Aorta (tissue), 5 donors: ENCODE measurements at regions not wholly inside any gene's neighbourhood (a gene's known extent, or its start where the extent isn't known, plus 50 kb on each side); places are given as distances from the start of the nearest gene placed in this dataset.

ENCODE experiments used
- ATAC-seq: fragments of 200-7000 bp; cut with Tn5 transposase; one replicate; pipeline ENCODE4 v1.9.1; 2022; ENCODE audit warnings: moderate library complexity; ENCODE audit not compliant: low FRiP score
- DNase-seq, 2 donors: peaks; one replicate each; pipeline ENCODE4 v3.0.0-alpha.2; 2020
- H3K27ac ChIP-seq, 2 donors: one replicate each; pipeline ENCODE4 v1.5.1; 2013; ENCODE audit warnings: low read length in 2 of 2, mild to moderate bottlenecking in 2 of 2, moderate library complexity in 2 of 2, control low read depth in 1 of 2, inconsistent platforms in 1 of 2, low read depth in 1 of 2
- H3K27me3 ChIP-seq, 2 donors: one replicate each; pipeline ENCODE4 v1.6.1; 2013; ENCODE audit warnings: control low read depth in 1 of 2, low read length in 1 of 2, mild to moderate bottlenecking in 1 of 2, moderate library complexity in 1 of 2; ENCODE audit not compliant: insufficient read depth in 2 of 2, control insufficient read depth in 1 of 2
- H3K36me3 ChIP-seq, 2 donors: one replicate each; pipeline ENCODE4 v1.6.1; 2013; ENCODE audit warnings: control low read depth in 1 of 2, low read length in 1 of 2, mild to moderate bottlenecking in 1 of 2; ENCODE audit not compliant: insufficient read depth in 2 of 2, control insufficient read depth in 1 of 2
- H3K4me1 ChIP-seq, 2 donors: one replicate each; pipeline ENCODE4 v1.6.1; 2013; ENCODE audit warnings: low read length in 2 of 2, control low read depth in 1 of 2, mild to moderate bottlenecking in 1 of 2, moderate library complexity in 1 of 2; ENCODE audit not compliant: insufficient read depth in 2 of 2, control insufficient read depth in 1 of 2
- H3K4me3 ChIP-seq, 2 donors: one replicate each; pipeline ENCODE4 v1.5.1; 2013; ENCODE audit warnings: low read length in 2 of 2, control low read depth in 1 of 2, mild to moderate bottlenecking in 1 of 2
- H3K9me3 ChIP-seq: one replicate; pipeline ENCODE4 v1.6.1; 2013; ENCODE audit warnings: mild to moderate bottlenecking, low read length; ENCODE audit not compliant: control insufficient read depth
- WGBS, 2 donors: extraction: QIAGEN DNeasy Blood & Tissue Kit; methylation state at CpG; one replicate each; pipeline ENCODE4 v1.1.7; 2013; 5-methylcytosine and 5-hydroxymethylcytosine counted together
- intact Hi-C, 2 donors: fragments of 100-400 bp; cut with DNase I; formaldehyde crosslinking; loops; one replicate each; pipeline versions ENCODE4 v1.14.2 to v1.15.0; 2022
- donor health status: healthy with polysubstance abuse.
- donor health status: Bipolar disorder and iron deficiency.
- donor health status: DM: no; HTN: no; CAD: no.
- donor health status: DM: no; HTN: no; CAD: no.
- donor health status: DM: yes; HTN: yes; CAD: no.

GRCh38 chr11:91650802-91651201 is 573.8 kb upstream of the FAT3 start:
- DNase-seq (no peak), ATAC-seq (no peak)
- H3K36me3 ChIP-seq, result no peaks in the 10 kb centered on the region
- H3K27me3 ChIP-seq, result no peaks in the 10 kb centered on the region
- H3K27ac ChIP-seq, result no peak overlapping the region
- WGBS, 2 donors, result 29 to 37% methylated on average over 5 of the region's 5 CpGs
- H3K4me3 ChIP-seq, result no peak overlapping the region
- no peaks in the 10 kb centered on the region for H3K9me3 ChIP-seq
- no peaks in the 10 kb centered on the region for H3K4me1 ChIP-seq
- intact Hi-C loops, result no loop called here

- no peak for DNase-seq
- Histone ChIP-seq H3K36me3 (no peaks in the 10 kb centered on the region), H3K27me3 (no peaks in the 10 kb centered on the region), H3K27ac (no peak overlapping the region), H3K4me3 (no peak overlapping the region), H3K4me1 (no peaks in the 10 kb centered on the region), H3K9me3 (no peaks in the 10 kb centered on the region)
- WGBS, 2 donors, result 92 to 97% methylated on average over 3 of the region's 3 CpGs
- intact Hi-C loops, result no loop called here
- ATAC-seq, result no peak
Observed at GRCh38 chr11:91641153-91641552, 583.5 kb upstream of the FAT3 start.

GRCh38 chr11:91639359-91639758 is 585.3 kb upstream of the FAT3 start:
- Histone ChIP-seq H3K4me1 (no peaks in the 10 kb centered on the region), H3K27me3 (no peaks in the 10 kb centered on the region), H3K9me3 (no peaks in the 10 kb centered on the region), H3K27ac (no peak overlapping the region), H3K4me3 (no peak overlapping the region), H3K36me3 (no peaks in the 10 kb centered on the region)
- intact Hi-C loops, result no loop called here
- DNase-seq, result no peak
- WGBS, 2 donors, result 94 to 95% methylated on average over 2 of the region's 2 CpGs
- no peak for ATAC-seq

- no peak overlapping the region for H3K4me3 ChIP-seq
- H3K27me3 ChIP-seq, result no peaks in the 10 kb centered on the region
- no peaks in the 10 kb centered on the region for H3K4me1 ChIP-seq
- H3K9me3 ChIP-seq, result no peaks in the 10 kb centered on the region
- H3K27ac ChIP-seq, result no peak overlapping the region
- no peaks in the 10 kb centered on the region for H3K36me3 ChIP-seq
- DNase-seq (no peak), ATAC-seq (no peak)
- intact Hi-C loops, result no loop called here
- WGBS, 2 donors, result 85 to 87% methylated on average over 4 of the region's 4 CpGs
Observed at GRCh38 chr11:91630916-91631673, 593.5 kb upstream of the FAT3 start.

GRCh38 chr11:91625495-91625894 is 599.1 kb upstream of the FAT3 start:
- ATAC-seq, result no peak
- 61 to 65% methylated on average over 1 of the region's 1 CpG for WGBS, 2 donors
- no peak for DNase-seq

GRCh38 chr11:91624021-91624420 is 600.6 kb upstream of the FAT3 start:
- intact Hi-C loops, result no loop called here
- Histone ChIP-seq H3K4me1 (no peaks in the 10 kb centered on the region), H3K36me3 (no peaks in the 10 kb centered on the region), H3K27ac (no peak overlapping the region), H3K27me3 (no peaks in the 10 kb centered on the region), H3K4me3 (no peak overlapping the region), H3K9me3 (no peaks in the 10 kb centered on the region)
- ATAC-seq (no peak), DNase-seq (no peak)
- 81% methylated on average over 5 of the region's 5 CpGs for WGBS, 2 donors

More at GRCh38 chr11:91625495-91625894, 599.1 kb upstream of the FAT3 start:
- Histone ChIP-seq H3K4me1 (no peaks in the 10 kb centered on the region), H3K4me3 (no peak overlapping the region), H3K27ac (no peak overlapping the region), H3K27me3 (no peaks in the 10 kb centered on the region), H3K9me3 (no peaks in the 10 kb centered on the region), H3K36me3 (no peaks in the 10 kb centered on the region)
- intact Hi-C loops, result no loop called here

GRCh38 chr11:91608677-91609076 is 615.9 kb upstream of the FAT3 start:
- DNase-seq (no peak), ATAC-seq (no peak)
- H3K27me3 ChIP-seq, result no peaks in the 10 kb centered on the region
- no peaks in the 10 kb centered on the region for H3K9me3 ChIP-seq
- intact Hi-C loops, result no loop called here
- H3K27ac ChIP-seq, result no peak overlapping the region
- H3K4me3 ChIP-seq, result no peak overlapping the region
- no peaks in the 10 kb centered on the region for H3K36me3 ChIP-seq
- H3K4me1 ChIP-seq, result no peaks in the 10 kb centered on the region
- WGBS, 2 donors, result 56 to 59% methylated on average over 3 of the region's 3 CpGs

GRCh38 chr11:91596111-91596510 is 628.5 kb upstream of the FAT3 start:
- peaks cover 4% of the 10 kb centered on the region for H3K9me3 ChIP-seq
- ATAC-seq (no peak), DNase-seq (no peak)
- intact Hi-C loops, result no loop called here
- H3K27ac ChIP-seq, result no peak overlapping the region
- no peaks in the 10 kb centered on the region for H3K36me3 ChIP-seq
- H3K4me1 ChIP-seq, result no peaks in the 10 kb centered on the region
- WGBS, 2 donors, result 67 to 78% methylated on average over 1 of the region's 1 CpG
- H3K27me3 ChIP-seq, result no peaks in the 10 kb centered on the region
- H3K4me3 ChIP-seq, result no peak overlapping the region

- H3K27me3 ChIP-seq, result no peaks in the 10 kb centered on the region
- H3K4me1 ChIP-seq, result no peaks in the 10 kb centered on the region
- no peak for DNase-seq
- H3K4me3 ChIP-seq, result no peak overlapping the region
- 85 to 91% methylated on average over 1 of the region's 1 CpG for WGBS, 2 donors
- H3K27ac ChIP-seq, result no peak overlapping the region
- no peaks in the 10 kb centered on the region for H3K36me3 ChIP-seq
- peaks cover 4% of the 10 kb centered on the region for H3K9me3 ChIP-seq
- no peak for ATAC-seq
- intact Hi-C loops, result no loop called here
Observed at GRCh38 chr11:91591021-91591420, 633.6 kb upstream of the FAT3 start.
